ENCODE measurements at regions not wholly inside any gene's neighbourhood (a gene's known extent, or its start where the extent isn't known, plus 50 kb on each side); places are given as distances from the start of the nearest gene placed in this dataset.

DNA sequence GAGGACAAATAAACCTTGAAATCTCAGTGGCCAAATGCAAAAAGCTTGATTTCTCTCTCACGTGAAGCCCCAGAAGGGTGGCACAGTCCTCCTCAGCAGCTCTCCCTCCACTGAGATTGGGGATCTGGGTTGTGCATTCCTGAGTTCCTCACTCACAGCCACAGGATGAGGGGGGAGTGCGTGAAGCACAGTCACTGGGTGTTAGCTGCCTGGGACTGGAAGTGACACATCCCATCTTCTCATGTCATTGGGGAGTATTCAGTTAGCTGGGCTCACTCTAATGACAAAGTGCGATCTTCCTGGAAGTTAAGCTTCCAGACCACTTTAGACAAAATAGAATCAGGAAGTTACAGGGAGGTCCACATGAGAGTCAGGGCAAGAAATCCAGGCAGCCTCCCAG, 192.2 kb upstream of the LRFN2 start (continued):
- TF ChIP-seq MZF1 (CRISPR knock-in tag; IDR thresholded peaks at IDR 0.05; ENCODE audit: borderline replicate concordance) (no peak), ARID3A (IDR thresholded peaks at IDR 0.05; ENCODE audit: low read depth, low read length) (no peak)
- TF ChIP-seq, protein P1, sequence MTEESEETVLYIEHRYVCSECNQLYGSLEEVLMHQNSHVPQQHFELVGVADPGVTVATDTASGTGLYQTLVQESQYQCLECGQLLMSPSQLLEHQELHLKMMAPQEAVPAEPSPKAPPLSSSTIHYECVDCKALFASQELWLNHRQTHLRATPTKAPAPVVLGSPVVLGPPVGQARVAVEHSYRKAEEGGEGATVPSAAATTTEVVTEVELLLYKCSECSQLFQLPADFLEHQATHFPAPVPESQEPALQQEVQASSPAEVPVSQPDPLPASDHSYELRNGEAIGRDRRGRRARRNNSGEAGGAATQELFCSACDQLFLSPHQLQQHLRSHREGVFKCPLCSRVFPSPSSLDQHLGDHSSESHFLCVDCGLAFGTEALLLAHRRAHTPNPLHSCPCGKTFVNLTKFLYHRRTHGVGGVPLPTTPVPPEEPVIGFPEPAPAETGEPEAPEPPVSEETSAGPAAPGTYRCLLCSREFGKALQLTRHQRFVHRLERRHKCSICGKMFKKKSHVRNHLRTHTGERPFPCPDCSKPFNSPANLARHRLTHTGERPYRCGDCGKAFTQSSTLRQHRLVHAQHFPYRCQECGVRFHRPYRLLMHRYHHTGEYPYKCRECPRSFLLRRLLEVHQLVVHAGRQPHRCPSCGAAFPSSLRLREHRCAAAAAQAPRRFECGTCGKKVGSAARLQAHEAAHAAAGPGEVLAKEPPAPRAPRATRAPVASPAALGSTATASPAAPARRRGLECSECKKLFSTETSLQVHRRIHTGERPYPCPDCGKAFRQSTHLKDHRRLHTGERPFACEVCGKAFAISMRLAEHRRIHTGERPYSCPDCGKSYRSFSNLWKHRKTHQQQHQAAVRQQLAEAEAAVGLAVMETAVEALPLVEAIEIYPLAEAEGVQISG (CRISPR knock-in tag; IDR thresholded peaks at IDR 0.05), result no peak

DNA sequence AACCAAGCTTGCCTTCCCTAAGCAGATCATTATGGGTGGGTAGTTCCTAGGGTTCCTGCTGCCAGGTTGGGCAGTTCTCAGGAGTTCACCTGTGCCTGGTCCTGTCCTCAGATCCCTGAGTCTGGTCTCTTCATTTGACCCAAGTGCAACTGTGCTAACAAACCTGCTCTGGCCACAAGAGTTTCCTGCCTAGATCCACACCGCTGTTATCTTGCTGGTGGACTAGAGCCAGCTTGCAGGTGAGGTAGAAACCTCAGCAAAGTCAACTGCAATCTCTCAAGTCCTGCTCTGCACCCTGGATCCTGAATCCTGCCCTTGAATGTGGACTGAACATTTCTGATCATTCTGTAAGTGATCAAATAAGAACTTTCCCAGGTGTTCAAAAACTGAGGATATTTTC, 191.8 kb upstream of the LRFN2 start:
- no CpG with 5 or more reads among the region's 1 CpG for WGBS (ENCODE audit: low lambda C conversion rate)
- BruUV-seq (replicated peaks), result no TSS peak
- Histone ChIP-seq H3K27me3 (ENCODE audit: control insufficient read depth in 1 of 2, insufficient read depth in 2 of 2, low read length in 2 of 2) (peaks cover 0 to 15% of the 10 kb centered on the region in 2 experiments; a peak in 1 of 5 replicates), H3K4me2 (ENCODE audit: low read depth, low read length) (no peak overlapping the region), H3K36me3 (replicated peaks in 1 of 2; ENCODE audit: control insufficient read depth in 1 of 2, insufficient read depth in 2 of 2, low read length in 2 of 2) (no peaks in the 10 kb centered on the region), H3K9ac (ENCODE audit: insufficient read depth, low read depth, low read length) (no peak overlapping the region), H2AFZ (ENCODE audit: low read length) (no peak overlapping the region), H3K9me3 (ENCODE audit: low read length) (no peaks in the 10 kb centered on the region), H3K79me2 (ENCODE audit: insufficient read depth, low read length) (no peaks in the 10 kb centered on the region), H3K4me3 (replicated peaks in 1 of 3; ENCODE audit: insufficient read depth in 1 of 3, low read depth in 2 of 3, low read length in 3 of 3) (no peak overlapping the region), H3K4me1 (ENCODE audit: insufficient read depth, low read length) (no peaks in the 10 kb centered on the region), H4K20me1 (ENCODE audit: insufficient read depth, low read length) (no peaks in the 10 kb centered on the region), H3K27ac (ENCODE audit: extremely low read length, insufficient read depth, low read length) (no peak overlapping the region)
- intact Hi-C loops (cut with micrococcal nuclease; ENCODE audit: unreplicated experiment), result no loop called here
- no peak for ATAC-seq
- POLR2A ChIA-PET, result no interaction called here
- no peak for TF ChIP-seq ZNF33A (CRISPR knock-in tag; IDR thresholded peaks at IDR 0.05; ENCODE audit: borderline replicate concordance)
- TF ChIP-seq GPBP1L1 (CRISPR knock-in tag; IDR thresholded peaks at IDR 0.05), result no peak
- no peak for TF ChIP-seq ZNF331 (CRISPR knock-in tag; IDR thresholded peaks at IDR 0.05)
- TF ChIP-seq ZNF703 (CRISPR knock-in tag; IDR thresholded peaks at IDR 0.05; ENCODE audit: borderline replicate concordance), result no peak
- no peak for TF ChIP-seq TERF1 (CRISPR knock-in tag; IDR thresholded peaks at IDR 0.05)
- TF ChIP-seq RBAK (CRISPR knock-in tag; IDR thresholded peaks at IDR 0.05), result no peak
- no peak for TF ChIP-seq ZNF354B (CRISPR knock-in tag; IDR thresholded peaks at IDR 0.05)
- no peak for TF ChIP-seq NPAS2 (CRISPR knock-in tag; IDR thresholded peaks at IDR 0.05; ENCODE audit: borderline replicate concordance)
- TF ChIP-seq RAD51 (IDR thresholded peaks at IDR 0.05; ENCODE audit: borderline replicate concordance), result no peak
- TF ChIP-seq ZZZ3 (CRISPR knock-in tag; IDR thresholded peaks at IDR 0.05; ENCODE audit: borderline replicate concordance), result no peak
- CTCF ChIA-PET (ENCODE audit: low intra/inter-chr PET ratio, low total read pairs), result no interaction called here
- FAIRE-seq, result no peak
- no peak for DNase-seq (ENCODE audit: low spot score)
- in situ Hi-C loops (cut with HindIII; ENCODE audit: extremely low pct_ligation_motif_present, low pct_unique_long_range_greater_than_20kb), result no loop called here
